Left cardiac atrium (tissue), 4 donors: ENCODE measurements at regions not wholly inside any gene's neighbourhood (a gene's known extent, or its start where the extent isn't known, plus 50 kb on each side); places are given as distances from the start of the nearest gene placed in this dataset.
"Not testable (repeated sequence)": the region's sequence is repeated elsewhere in the genome, so short reads cannot be mapped to it uniquely, and the experiment has no call there.

Experiments
- ATAC-seq, 2 donors: fragments of 200-7000 bp; cut with Tn5 transposase; one replicate each; pipeline ENCODE4 v1.9.1; 2020; ENCODE audit warnings: mild to moderate bottlenecking in 2 of 2, moderate library complexity in 2 of 2
- DNase-seq: peaks from one replicate; pipeline ENCODE4 v3.0.0-alpha.2; 2020
- intact Hi-C, 2 donors: fragments of 100-400 bp; cut with DNase I; formaldehyde crosslinking; loops; one replicate each; pipeline versions ENCODE4 v1.14.1 to v1.15.1; 2022 to 2023
- donor health status: DM: no; HTN: yes; CAD: no.
- donor health status: DM: no; HTN: yes; CAD: no; lungs with severe emphysema.
- donor health status: DM: yes; HTN: yes; CAD: no.
- donor health status: Dilated cardiomyopathy.

GRCh38 chr6:112562301-112563231 is 215.4 kb downstream of the RFPL4B start:
- DNase-seq (no peak), ATAC-seq (peak; percentile 76 to 78)
- intact Hi-C loops, result no loop called here

- DNase-seq, result no peak
- ATAC-seq, result peak in 1 of 2 donors; percentile 72
- intact Hi-C loops, result no loop called here
Measured at GRCh38 chr6:112563368-112563767, 216.2 kb downstream of the RFPL4B start.

DNA sequence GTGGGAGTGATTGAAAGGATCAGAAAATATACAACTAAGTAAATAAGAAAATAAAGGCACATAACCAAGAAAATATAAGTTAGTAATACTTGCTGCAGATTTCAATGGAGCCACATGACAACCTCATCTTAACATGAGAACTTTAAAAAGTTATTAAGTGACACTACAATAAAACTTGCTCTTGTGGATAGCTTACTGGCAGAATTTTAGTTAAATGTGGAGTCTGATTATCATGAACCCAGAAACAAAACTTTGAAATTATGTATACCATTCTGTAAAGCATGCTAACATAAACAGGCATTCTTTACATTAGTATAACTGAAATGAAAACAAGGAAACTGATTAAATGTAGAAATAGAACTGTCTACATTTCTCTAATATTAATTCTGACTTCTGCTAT is 220.9 kb downstream of the RFPL4B start:
- DNase-seq (no peak), ATAC-seq (no peak)
- intact Hi-C loops, result no loop called here

DNA sequence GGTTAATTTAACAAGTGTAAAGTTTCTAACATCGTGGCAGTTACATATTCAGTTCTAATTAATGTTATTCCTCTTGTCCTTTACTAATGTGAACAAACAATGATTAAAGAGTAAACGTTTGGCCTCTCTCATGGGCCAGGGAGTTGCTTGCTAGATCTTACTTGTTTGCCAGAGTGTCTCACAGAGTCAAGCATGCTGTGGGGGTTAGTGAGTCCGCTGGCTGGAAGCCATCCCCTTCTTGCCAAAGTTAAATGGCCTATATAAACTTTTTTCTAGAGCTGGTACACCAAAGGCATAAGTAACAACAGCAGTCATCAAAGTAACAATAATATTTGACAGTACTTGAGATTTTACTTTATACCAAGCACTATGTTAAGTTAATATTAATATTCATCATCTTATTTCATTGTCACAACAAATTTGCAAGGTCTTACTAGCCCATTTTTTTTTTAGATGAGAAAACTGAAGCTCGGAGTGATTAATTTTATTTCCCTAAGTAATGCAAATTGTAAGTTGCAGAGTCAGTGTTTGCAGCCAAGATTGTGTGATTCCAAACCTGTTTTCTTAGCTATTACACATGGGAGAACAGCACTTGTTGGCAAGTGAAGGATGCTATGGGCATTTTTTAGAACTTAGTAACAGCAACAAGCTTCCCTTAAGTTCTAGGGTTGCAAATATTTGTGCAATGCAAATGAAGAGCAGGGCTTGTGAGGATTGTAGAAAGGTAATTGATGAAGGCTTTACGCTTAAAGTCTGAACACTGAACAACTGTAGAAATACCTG is 224.5 kb downstream of the RFPL4B start:
- ATAC-seq (peak; percentile 81 to 90), DNase-seq (peak; percentile 63)
- intact Hi-C loops, result no loop called here

DNA sequence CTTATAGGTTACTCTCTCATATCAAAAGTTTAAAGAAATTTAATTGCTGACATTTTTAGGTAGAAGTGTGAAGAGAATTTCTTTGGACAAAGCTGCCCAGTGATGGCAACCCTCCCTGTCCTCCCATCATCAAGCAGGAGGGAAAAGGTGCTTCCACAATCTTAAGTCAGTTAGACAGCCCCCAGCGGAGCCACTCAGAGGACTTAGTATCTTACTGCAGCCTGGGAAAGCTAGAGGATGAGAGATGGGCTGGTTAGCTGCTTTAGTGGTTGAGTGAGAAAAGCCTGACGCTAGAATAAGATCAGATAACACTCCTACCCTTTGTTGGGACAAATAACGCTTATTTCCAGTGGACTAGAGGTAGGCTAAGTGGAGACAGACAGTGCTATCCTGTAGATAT is 227.1 kb downstream of the RFPL4B start:
- no peak for DNase-seq
- intact Hi-C loops, result no loop called here
- ATAC-seq, result no peak

DNA sequence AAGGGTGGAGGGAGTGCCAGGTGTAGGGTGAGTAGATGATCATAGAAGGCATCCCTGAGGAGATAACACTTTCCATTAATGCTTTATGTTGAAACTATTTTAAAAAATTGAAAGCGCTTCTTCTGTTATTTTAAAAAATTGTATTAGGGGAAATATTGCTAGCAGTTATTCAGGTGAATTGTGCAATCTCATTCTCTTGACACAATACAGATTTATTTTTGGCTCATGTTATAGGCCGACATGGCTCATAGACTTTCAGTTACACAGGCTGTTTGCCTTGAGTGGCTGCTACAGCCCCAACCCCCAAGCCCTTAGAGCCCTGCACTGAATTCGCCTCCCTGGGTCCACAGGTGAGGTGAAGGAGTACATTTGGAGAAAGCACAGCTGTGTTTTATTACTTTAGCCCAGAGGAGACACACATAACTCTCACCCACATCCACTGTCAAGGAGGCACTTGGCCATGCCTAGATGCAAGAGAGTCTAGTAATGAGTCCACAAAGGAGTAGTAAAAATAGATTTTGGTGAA is 228.2 kb downstream of the RFPL4B start:
- DNase-seq (no peak), ATAC-seq (no peak)
- intact Hi-C loops, result no loop called here

DNA sequence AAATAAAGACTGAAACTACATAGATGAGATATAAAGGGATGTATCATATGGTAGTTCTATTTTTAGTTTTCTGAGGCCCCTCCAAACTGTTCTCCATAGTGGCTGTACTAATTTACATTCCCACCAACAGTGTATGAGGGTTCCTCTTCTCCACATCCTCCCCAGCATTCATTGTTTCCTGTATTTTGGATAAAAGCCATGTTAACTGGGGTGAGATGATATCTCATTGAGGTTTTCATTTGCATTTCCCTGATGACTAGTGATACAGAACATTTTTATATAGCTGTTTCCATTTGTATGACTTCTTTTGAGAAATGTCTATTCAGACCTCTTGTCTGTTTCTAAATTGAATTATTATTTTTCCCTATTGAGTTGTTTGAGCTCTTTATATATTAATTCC is 229.3 kb downstream of the RFPL4B start:
- ATAC-seq, result no peak
- DNase-seq, result no peak
- intact Hi-C loops, result no loop called here

DNA sequence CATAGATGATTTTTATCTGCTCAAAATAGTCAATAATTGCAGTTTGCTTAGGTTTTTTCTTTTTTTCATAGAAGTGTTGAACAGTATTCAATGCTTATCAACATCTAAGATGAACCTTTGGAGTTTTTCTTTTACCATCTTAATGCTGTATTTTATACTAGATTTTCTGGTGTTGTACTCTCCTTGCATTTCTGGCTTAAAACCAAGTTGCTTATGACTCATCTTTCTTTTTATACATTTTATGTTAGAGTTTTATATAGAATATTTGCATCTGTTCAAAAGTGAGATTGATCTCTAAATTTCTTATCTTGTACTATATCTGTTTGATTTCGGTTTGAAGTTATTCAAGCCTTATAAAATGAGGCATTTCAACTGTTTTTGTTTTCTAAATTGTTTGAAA is 232.5 kb downstream of the RFPL4B start:
- ATAC-seq, result no peak
- intact Hi-C loops, result no loop called here
- no peak for DNase-seq

GRCh38 chr6:112581015-112581414 is 233.9 kb downstream of the RFPL4B start:
- ATAC-seq, result no peak
- intact Hi-C loops, result no loop called here
- no peak for DNase-seq

DNA sequence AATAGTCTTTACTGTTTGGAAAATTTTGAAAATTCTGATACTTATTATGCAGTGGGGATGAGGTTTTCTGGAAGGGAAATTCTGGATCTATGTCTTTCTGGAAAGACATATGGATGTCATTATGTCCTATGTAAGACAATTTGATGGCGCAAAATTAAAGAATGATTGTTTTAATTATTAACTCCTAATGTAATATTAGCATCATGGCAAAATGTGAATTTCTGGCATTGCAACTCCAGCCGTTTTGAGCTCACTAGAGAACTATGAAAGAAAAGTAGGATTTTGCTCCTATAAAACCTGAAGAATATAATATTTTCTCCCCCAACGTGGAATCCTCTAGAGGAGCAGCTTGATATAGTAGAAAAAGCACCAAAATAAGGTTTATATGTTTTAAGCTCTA is 243.2 kb downstream of the RFPL4B start:
- DNase-seq, result no peak
- ATAC-seq, result no peak
- intact Hi-C loops, result no loop called here

DNA sequence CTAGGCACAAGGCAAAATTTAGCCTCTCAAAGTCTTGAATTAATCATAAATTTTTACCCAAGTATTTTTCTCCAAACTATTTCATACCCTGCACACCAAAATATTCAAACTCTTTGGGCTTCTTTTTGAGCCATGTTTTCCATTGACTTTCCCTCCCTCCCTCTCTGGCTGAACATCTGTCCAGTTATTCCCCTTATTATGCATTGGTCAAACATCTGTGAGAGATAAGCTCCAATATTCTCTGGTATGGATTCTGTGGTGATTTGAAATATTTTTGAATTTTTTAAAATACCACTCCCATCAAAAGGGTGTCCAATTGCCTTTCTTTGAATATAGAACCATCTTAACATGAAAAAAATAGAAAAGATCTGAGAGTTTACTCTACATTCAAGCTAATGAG is 244.2 kb downstream of the RFPL4B start:
- intact Hi-C loops, result no loop called here

DNA sequence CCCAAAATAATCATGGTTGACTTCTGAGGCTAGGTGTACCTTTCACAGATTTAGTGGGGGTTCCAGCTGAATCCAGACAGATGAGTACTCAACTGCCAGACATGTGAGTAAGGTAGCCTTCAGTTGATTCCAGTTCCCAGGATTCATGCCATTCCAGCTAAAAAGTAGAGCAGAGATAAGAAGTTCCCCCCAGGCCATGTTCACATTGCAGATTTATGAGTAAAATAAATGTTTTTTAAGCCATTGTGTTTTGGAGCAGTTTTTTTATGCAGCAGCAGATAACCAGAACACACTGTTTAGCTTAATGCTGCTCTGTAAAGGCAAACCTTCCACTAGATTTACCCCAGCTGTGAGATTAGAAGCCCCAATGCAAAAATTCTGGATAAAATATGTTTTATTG is 245.0 kb downstream of the RFPL4B start:
- DNase-seq (no peak), ATAC-seq (no peak)
- intact Hi-C loops, result no loop called here

More for the DNA sequence above, 244.2 kb downstream of the RFPL4B start:
- DNase-seq (no peak), ATAC-seq (no peak)

GRCh38 chr6:112594886-112595594 is 247.9 kb downstream of the RFPL4B start:
- intact Hi-C loops, result no loop called here
- DNase-seq (no peak), ATAC-seq (no peak)

DNA sequence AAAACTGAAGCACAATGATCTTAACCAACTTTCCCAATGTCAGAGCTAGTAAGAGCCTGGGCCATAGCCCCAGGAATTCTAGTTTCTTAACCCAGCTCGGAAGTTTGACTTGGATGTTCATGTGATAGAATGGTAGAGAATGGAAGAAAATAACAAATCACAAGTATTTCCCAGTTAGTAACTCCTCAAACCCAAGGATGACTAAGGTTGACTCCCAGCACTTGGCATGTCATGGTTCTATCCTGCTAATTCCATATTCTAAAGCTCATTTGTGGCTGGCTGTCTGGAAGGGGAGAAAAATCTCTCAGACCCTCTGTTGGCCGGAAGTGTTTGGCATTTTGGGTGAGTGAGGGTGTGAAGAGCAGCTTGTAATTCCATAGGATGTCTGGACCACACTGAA is 248.7 kb downstream of the RFPL4B start:
- no peak for ATAC-seq
- no peak for DNase-seq
- intact Hi-C loops, result no loop called here

DNA sequence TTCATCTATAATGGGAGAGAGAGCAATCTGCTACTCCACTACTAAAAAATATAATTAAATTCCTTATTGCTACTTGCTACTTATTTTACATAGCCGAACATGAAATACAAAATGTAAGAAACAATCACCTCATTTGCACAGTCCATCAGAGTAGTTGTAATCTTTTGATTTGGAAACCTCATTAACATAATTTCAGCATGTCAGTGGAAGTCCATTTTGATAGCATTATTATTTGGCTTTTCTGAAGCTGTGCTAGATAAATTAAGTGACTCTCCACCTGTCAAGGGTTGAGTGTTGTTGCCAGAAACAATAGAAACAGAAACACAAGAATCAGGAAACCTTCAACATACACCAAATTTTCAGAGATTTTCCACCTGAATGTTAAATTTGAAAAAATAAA is 250.0 kb downstream of the RFPL4B start:
- ATAC-seq, result no peak
- intact Hi-C loops, result no loop called here

DNA sequence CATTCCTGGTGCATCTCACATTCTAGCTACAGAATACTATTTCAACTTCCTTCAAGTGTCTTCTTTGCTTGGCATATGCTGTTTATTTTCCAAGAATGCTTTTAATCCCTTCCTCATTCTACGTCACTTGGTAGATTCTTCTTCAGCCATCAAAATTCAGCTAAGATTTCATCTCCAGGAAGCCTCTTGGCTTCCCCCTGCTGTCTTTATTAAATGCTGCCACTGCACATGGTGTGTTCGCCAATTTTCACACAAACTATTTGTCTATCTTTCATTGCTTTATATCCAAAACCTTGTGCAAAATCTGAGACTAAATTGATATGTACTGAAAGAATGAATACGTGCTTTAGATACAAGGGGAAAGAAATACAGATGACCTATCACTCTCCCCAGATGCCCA is 253.0 kb downstream of the RFPL4B start:
- ATAC-seq (no peak), DNase-seq (no peak)
- intact Hi-C loops, result no loop called here

More for the DNA sequence above, 250.0 kb downstream of the RFPL4B start:
- no peak for DNase-seq

GRCh38 chr6:112603726-112604125 is 256.6 kb downstream of the RFPL4B start:
- ATAC-seq, result no peak
- no peak for DNase-seq
- intact Hi-C loops, result no loop called here

GRCh38 chr6:112606656-112607435 is 259.7 kb downstream of the RFPL4B start:
- intact Hi-C loops, result no loop called here
- DNase-seq, result no peak
- ATAC-seq, result peak in 1 of 2 donors; percentile 17

- DNase-seq, intact Hi-C loops, ATAC-seq: not testable (repeated sequence)
Measured at GRCh38 chr6:112608925-112609324, 261.8 kb downstream of the RFPL4B start.
